DMS53 treated with DMSO at 0.1 percent for 48 hours (cell line): ENCODE measurements at regions not wholly inside any gene's neighbourhood (a gene's known extent, or its start where the extent isn't known, plus 50 kb on each side); places are given as distances from the start of the nearest gene placed in this dataset.
"Not testable (repeated sequence)": the region's sequence is repeated elsewhere in the genome, so short reads cannot be mapped to it uniquely, and the experiment has no call there.

ENCODE experiments used
- DNase-seq: peaks from one replicate; lab custom pipeline; 2025; ENCODE audit not compliant: unreplicated experiment; lab: John Stamatoyannopoulos, UW

- not testable (repeated sequence) for DNase-seq
Measured at GRCh38 chr16:16610389-16610967, 231.5 kb downstream of the NPIPA7 start.

DNA sequence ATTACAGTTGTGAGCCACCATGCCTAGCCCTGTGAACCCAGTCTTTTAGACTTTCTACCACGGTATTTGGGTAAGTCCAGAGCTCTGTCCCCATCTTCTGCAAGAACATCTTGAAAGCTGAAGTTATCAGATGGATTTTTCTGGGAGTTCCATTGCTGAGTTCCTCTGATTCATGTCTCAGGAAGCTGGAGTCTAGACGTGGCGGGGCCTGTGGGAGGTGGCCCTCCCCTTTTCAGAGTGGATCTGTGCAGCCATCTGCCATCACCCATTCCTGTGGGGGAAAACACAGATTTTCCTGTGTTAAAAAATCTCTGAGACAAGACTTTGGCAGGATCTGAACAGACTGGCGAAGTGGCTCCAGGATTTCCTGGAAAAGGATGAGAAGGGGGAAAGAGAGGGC is 234.3 kb downstream of the NPIPA7 start:
- not testable (repeated sequence) for DNase-seq

- DNase-seq: not testable (repeated sequence)
Measured at GRCh38 chr16:16614484-16614883, 235.5 kb downstream of the NPIPA7 start.

GRCh38 chr16:16618963-16619465 is 240.1 kb downstream of the NPIPA7 start:
- not testable (repeated sequence) for DNase-seq

DNA sequence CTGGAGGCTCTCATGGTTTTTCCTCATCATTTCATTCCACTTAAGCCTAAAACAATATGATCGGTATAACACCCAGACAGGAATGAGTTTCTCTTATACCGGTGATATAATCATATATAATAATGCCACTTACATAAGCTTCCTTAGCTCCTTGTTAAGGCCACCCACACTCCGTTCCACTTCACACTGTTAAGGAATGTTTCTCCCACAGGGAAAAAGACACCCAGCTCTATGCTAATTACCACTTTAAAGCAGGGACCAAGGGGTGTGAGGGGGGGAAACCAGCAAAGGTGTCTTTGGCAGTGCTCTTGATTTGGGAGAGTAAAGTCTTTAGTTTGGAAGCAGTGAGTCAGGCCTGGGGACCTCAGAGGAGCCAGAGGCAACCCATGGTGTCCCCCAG is 245.4 kb downstream of the NPIPA7 start:
- DNase-seq: not testable (repeated sequence)

GRCh38 chr16:16625140-16625539 is 246.2 kb downstream of the NPIPA7 start:
- not testable (repeated sequence) for DNase-seq

DNA sequence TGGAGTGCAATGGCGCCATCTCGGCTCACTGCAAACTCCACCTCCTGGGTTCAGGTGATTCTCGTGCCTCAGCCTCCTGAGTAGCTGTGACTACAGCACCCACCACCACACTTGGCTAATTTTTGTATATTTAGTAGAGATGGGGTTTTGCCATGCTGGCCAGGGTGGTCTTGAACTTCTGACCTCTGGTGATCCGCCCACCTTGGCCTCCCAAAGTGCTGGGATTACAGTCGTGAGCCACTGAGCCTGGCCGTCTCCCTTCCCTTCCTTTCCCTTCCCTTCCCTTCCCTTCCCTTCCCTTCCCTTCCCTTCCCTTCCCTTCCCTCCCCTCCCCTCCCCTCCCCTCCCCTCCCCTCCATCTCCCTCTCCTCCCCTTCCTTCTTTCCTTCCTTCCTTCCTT is 248.9 kb downstream of the NPIPA7 start:
- not testable (repeated sequence) for DNase-seq

GRCh38 chr16:16638231-16638630 is 259.3 kb downstream of the NPIPA7 start:
- not testable (repeated sequence) for DNase-seq

DNA sequence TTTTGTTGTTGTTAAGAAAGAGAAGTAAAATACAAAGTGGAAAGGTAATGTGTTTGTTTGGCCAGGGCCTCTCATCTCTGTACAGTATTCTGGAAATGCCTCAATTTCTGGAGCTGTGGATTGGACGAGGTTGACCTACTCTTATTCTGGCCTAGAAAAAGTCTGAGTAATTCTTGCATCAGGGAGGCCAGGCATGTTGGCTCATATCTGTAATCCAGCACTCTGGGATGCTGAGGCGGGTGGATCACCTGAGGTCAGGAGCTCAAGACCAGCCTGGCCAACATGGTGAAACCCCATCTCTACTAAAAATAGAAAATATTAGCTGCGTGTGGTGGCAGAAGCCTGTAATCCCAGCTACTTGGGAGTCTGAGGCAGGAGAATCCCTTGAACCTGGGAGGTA is 259.8 kb downstream of the NPIPA7 start:
- DNase-seq: not testable (repeated sequence)

DNA sequence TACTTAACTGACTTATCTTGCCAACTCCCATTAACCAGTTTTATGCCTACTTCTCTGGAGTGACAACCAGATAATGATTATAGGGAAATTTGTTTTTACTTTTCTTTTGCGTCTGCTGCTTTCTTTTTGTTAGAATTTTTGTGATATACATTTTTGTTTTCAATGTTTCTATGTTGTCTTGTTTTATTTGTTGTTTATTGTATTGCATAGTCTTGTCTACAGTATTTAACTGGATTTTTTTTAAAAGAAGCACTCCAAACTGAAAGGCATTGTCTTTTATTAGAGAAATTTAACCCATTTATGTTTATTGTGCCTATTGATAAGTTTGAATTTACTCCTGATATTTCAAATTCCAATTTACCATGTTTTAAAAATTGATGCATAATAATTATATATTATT is 264.9 kb downstream of the NPIPA7 start:
- not testable (repeated sequence) for DNase-seq

- not testable (repeated sequence) for DNase-seq
Measured at GRCh38 chr16:16648002-16648401, 269.1 kb downstream of the NPIPA7 start.

DNA sequence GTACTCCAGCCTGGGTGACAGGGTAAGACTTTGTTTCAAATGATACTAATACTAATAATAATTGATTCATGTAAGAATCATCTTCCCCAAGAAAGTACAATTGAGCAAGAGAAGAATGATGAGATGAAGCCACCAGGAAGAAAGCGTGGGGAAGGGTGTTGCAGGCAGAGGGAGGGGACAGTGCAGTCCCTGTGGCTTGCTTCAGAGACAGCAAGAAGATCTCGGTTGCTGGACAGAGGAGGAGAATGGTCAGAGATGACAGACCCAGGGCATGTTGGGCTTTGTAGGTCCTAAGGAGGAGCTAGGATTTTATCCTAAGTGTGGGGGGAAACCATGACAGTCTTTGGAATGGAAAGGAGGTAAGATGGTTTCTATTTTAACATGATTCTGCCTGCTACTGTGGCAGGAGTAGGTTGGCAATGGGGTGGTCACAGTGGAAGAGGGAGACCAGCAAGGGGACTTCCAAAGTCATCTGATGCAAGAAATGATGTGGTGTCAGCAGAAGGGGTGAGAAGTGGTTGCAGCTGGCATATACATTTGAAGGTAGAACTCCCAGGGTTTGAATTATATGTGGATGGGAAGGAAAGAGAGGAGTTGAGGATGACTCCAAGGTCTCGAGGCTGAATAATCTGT is 293.4 kb downstream of the NPIPA7 start:
- DNase-seq: not testable (repeated sequence)

DNA sequence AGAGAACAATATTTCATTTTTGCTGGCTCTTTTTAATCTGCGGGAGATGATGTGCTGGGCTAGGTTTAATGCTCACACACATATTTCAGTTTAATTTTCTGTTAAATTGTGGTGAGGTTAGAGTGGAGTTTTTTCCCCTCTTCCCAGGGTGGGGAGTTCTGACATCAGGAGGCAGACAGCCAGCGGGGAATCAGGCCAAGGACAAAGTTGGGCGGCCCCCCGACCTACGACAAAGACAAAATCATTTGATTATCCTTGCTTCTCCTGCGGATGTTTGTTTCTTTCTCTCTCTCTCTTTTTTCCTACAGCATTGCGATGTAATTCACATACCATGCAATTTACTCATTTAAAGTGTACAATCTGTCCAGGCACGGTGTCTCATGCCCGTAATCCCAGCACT is 295.9 kb downstream of the NPIPA7 start:
- DNase-seq: not testable (repeated sequence)

DNA sequence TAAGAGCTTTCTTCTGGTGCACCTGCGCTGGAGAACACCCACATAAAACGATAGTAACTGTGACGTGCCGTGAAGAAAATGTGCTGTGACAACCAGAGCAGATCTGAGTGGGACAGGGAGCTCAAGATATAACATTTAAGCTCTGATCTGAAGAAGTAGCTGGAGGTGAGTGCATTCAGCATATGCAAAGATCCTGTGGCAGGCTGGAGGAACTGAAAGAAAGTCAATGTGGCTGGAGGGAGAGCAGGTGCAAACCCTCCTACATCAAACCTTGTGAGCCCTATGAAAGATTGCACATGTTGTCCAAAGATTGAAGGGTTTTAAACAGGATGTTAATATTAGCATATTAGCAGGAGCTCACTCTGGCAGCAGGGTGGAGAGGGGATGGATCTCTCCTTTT is 342.9 kb downstream of the NPIPA7 start:
- DNase-seq: not testable (repeated sequence)

GRCh38 chr16:16722666-16723065 is 343.7 kb downstream of the NPIPA7 start:
- not testable (repeated sequence) for DNase-seq

DNA sequence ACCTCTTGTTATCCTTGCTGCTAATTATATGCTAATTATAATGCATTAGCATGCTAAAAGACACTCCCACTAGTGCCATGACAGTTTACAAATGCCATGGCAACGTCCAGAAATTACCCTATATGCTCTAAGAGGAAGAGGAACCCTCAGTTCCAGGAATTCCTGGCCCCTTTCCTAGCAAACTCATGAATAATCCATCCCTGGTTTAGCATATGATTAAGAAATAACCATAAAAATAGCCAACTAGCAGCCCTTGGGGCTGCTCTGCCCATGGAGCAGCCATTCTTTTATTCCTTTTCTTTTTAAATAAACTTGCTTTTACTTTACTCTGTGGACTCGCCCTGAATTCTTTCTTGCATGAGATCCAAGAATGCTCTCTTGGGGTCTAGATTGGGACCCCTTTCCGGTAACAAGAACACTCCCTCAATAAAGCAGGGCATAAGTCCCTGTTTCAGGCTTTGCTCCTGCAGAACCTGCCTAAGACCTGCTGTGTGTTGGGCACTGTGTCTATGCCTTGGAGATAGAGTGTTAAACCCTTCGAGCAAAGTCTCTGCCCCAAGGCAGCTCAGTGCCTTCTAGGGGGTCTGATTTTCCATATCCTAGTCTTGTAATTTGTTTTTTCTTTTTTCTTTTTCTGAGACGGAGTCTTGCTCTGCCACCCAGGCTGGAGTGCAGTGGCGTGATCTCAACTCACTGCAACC is 345.0 kb downstream of the NPIPA7 start:
- not testable (repeated sequence) for DNase-seq

DNA sequence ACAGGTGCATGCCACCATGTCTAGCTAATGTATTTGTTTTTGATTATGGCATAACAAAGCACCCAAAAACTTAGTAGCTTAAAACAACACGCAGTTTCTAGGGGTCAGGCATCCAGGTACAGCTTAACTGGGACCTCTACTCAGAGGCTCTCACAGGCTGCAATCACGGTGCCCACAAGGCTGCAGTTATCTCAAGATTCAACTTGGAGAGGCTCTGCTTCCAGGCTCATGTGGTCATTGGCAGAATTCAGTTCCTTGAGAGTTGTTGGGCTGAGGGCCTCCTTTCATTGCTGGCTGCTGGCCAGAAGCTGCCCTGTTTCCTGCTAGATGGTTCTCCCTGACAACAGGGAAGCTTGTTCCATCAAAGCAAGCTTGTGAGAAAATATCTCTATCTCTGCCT is 348.1 kb downstream of the NPIPA7 start:
- DNase-seq: not testable (repeated sequence)

- DNase-seq: not testable (repeated sequence)
Measured at GRCh38 chr16:16742573-16742972, 363.6 kb downstream of the NPIPA7 start.

GRCh38 chr16:16754992-16755667 is 376.2 kb downstream of the NPIPA7 start:
- DNase-seq: not testable (repeated sequence)

GRCh38 chr16:16763449-16763848 is 384.5 kb downstream of the NPIPA7 start:
- no peak for DNase-seq

GRCh38 chr16:16770717-16771116 is 391.8 kb downstream of the NPIPA7 start:
- DNase-seq: not testable (repeated sequence)
